Activated CD4-positive, alpha-beta T cell treated with anti-CD3 and anti-CD28 coated beads, Interleukin-2, Interleukin-6, amounts not matched to agents 100 ng/mL and 50 ng/mL, durations not matched to agents 16 hours and 8 hours (primary cell): ENCODE measurements at regions not wholly inside any gene's neighbourhood (a gene's known extent, or its start where the extent isn't known, plus 50 kb on each side); places are given as distances from the start of the nearest gene placed in this dataset.
"Not testable (repeated sequence)": the region's sequence is repeated elsewhere in the genome, so short reads cannot be mapped to it uniquely, and the experiment has no call there.

ENCODE experiments used
- DNase-seq: peaks from one replicate; pipeline ENCODE4 v3.0.0-alpha.2; 2020

GRCh38 chr5:63894690-63895089 is 67.6 kb downstream of the HTR1A start:
- no peak for DNase-seq

- DNase-seq: no peak
These were observed 83.5 kb downstream of the HTR1A start for GRCh38 chr5:63878788-63879187.

- no peak for DNase-seq
These were observed 84.3 kb downstream of the HTR1A start for GRCh38 chr5:63877961-63878360.

GRCh38 chr5:63860379-63860778 is 101.9 kb downstream of the HTR1A start:
- DNase-seq: no peak

DNA sequence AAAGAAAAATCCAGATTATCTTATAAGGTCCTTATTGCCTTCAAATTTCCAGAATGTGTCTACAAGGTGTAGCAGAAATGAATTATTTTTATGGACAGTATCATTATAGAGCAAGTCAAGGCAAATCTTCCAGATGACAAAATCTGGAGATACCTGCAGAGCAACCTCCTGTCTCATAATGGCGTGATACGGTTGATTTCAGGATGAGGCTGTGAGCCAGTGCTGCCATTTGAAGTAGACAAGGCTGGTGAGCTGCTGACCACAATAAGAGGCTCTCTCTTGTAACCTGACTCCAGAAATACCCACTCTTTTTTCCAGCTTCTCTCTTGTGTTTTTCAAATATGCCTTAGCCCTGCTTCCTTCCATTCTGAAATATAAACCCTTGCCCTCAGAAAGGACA is 108.2 kb downstream of the HTR1A start:
- no peak for DNase-seq

DNA sequence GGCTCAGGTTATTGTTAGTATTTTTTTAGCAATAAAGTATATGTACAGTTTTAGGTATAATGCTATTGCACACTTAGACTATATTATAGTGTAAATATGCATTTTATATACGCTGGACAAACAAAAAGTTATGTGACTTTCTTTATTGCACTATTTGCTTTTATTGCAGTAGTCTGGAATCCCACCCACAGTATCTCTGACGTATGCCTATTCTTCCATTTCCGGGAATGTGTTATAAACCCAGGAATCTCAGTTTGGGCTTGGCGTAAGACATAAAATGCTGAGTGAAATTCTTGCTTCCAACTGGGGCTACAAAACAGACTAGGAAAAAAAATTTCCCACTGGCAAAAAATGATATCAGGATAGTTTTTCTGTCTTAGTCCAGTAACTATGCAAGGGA is 119.1 kb downstream of the HTR1A start:
- no peak for DNase-seq

DNA sequence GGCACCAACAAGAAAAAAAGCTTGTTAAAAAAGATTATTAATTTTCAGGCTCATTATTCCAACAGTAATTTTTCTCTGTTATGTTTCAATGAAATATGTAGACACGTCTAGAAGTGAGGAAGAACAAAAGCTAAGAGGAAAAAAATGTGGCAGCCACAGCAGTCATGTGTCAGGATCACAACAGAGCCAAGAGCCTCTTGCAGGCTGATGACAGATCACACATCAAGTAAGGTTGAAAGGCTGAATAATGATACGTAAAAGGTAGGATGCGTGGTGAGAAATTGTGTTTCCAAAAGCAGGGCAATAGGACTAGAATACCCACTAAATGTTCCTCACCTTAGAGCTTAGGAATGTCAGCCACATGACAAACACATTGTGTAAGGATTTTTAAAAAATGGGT is 124.8 kb downstream of the HTR1A start:
- DNase-seq: no peak

DNA sequence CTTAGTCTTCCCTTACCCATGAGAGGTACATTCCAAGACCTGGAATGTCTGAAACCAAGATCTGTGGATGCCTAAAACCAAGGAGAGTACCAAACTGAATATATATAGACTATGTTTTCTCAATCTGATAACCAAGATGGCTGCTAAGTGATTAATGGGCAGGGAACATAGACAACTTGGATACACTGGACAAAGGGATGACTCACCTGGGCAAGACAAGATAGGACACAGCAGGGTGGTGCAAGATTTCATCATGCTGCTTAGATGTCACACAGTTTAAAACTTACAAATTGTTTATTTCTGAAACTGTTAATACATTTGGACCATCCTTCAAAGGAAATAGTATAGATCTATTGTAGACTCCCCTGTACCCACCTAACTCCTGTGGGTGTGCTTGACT is 130.9 kb downstream of the HTR1A start:
- no peak for DNase-seq

- DNase-seq: no peak
These were observed 136.3 kb downstream of the HTR1A start for GRCh38 chr5:63825984-63826383.

GRCh38 chr5:63823583-63823982 is 138.7 kb downstream of the HTR1A start:
- no peak for DNase-seq

- DNase-seq: no peak
These were observed 139.6 kb downstream of the HTR1A start for GRCh38 chr5:63822614-63823013.

DNA sequence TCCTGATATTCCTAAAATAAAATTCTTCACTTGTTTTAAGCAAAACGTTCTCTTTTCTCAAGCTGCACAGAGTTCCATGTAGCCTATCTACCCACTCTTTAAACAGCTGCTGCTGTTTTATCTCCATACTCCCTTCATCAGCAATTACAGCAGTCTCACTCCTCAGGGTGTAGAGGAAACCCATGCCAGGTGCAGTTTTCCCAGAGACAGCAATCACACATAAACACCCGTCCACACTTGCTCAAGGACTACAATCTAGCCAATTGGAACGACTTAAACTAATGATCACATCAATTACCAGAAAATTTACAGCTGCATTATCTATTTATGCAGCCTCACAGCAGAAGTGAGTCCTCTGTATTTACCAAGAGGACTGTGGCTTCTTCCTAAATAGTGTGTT is 141.7 kb downstream of the HTR1A start:
- DNase-seq: no peak

DNA sequence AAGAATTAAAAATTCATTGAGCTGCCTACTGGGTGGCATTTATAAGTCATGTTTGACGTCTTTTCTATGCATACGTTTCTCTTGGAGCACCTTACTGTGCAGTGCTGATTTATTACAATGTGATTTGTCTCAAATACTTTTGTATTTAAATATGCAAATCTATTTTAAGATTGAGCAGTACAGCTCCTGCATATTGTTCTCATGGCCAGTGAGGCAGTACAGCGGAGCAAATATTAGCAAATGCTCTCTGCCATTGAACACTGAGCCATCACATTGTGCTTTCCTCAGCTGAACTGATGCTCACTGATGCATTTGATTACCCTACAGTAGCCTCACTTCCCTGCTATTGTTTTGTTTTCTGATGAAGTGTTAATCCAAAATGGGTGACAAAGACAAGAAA is 149.6 kb downstream of the HTR1A start:
- DNase-seq: no peak

- DNase-seq: no peak
These were observed 150.3 kb downstream of the HTR1A start for GRCh38 chr5:63811961-63812360.

GRCh38 chr5:63811286-63811685 is 151.0 kb downstream of the HTR1A start:
- DNase-seq: no peak

GRCh38 chr5:63805151-63805550 is 157.1 kb downstream of the HTR1A start:
- DNase-seq: no peak

- no peak for DNase-seq
These were observed 159.1 kb downstream of the HTR1A start for GRCh38 chr5:63803165-63803564.

DNA sequence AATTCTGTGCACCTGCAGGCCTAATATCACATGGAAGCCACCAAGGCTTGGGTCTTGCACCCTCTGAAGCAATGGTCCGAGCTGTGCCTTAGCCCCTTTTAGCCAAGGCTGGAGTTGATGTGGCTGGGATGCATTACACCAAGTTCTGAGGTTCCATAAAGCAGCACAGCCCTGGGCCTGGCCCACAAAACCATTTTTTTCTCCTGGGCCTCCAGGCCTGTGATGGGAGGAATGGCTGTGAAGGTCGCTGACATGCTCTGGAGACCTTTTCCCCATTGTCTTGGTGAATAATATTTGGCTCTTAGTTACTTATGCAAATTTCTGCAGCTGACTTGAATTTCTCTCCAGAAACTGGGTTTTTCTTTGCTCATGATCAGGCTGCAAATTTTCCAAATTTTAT is 167.3 kb downstream of the HTR1A start:
- DNase-seq: no peak

DNA sequence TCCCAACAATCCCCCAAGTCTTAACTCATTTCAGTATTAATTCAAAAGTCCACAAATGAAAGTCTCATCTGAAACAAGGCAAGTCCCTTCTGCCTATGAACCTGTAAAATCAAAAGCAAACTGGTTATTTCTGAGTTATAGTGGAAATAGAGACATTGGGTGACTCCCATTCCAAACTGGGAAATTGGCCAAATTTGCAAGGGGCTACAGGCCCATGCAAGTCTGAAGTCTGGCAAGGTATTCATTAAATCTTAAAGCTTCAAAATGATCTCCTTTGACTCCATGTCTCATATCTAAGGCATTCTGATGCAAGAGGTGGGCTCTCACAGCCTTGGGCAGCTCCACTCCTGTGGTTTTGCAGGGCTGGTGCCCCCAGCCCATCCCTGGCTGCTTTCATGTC is 167.9 kb downstream of the HTR1A start:
- DNase-seq: no peak

- no peak for DNase-seq
These were observed 187.3 kb downstream of the HTR1A start for GRCh38 chr5:63774939-63775338.

GRCh38 chr5:63768221-63768620 is 194.0 kb downstream of the HTR1A start:
- no peak for DNase-seq

- no peak for DNase-seq
These were observed 201.3 kb downstream of the HTR1A start for GRCh38 chr5:63760965-63761364.

DNA sequence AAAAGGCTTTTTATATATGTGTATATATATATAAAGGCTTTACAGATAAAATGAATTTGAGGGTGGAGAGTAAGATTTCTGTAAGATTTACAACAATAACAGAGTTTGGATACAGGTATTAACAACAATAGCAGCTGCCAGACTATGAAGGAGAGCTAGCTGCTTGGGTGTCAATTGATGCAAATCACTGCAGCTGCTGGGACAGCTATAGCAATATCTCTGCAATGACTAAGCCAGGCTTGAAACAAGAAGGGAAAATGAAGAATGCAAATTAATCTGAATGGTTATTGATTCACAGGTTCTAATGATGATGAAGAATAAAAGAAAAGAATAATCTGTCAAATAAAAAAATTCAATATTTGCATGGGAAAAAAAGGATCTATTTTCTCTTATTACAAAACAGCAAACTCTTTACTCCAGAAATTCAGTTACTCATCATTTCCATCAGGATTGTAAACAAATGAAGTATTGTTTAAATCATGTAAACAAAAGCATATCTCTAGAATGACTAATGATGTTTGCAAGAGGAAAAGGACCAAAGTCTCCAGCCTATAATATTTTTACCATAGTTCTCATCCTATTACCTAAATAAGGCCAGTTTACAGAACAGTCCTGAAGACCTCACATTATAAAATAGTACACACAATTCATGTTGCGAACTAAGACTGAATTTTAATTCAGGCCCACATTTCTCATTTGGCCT is 219.0 kb downstream of the HTR1A start:
- no peak for DNase-seq

- not testable (repeated sequence) for DNase-seq
These were observed 229.4 kb downstream of the HTR1A start for GRCh38 chr5:63732880-63733279.

DNA sequence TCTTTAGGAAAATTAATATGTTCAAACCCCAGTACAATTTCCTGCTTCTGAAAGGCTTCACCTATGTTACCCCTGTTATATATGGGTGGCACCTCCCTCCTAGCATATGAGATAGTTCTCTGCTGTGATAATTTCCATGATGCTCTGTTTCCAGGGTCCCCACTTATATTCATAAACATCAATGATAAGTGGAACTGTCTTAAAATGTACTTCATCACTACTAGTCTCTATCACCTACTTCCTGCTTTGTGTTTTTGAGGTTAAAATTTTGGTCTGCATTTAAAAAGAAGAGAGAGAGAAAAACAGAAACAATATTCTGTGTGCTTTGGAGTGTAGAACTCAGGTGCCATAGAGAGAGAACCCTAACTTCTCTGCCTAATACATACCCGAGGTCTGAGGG is 234.7 kb downstream of the HTR1A start:
- DNase-seq: no peak

DNA sequence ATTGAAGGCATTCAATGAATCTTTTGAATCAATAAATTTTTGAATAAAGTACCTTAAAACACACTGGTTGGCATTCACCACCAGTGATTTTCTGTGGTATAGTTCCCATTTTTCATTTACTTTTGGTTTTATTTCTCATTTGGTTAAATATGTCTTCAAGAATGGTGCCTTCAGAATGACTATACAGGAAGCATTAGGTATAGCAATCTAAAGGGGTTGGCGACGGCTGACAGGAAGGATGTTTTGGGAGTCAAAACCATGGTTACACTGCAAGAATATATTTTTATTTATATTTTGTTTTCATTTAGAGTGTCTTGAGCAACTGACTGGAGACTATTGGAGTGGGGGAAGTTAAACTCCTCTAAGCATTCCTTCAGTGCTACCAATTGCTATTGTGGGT is 235.7 kb downstream of the HTR1A start:
- no peak for DNase-seq
